ENCODE measurements at regions not wholly inside any gene's neighbourhood (a gene's known extent, or its start where the extent isn't known, plus 50 kb on each side); places are given as distances from the start of the nearest gene placed in this dataset.

DNA sequence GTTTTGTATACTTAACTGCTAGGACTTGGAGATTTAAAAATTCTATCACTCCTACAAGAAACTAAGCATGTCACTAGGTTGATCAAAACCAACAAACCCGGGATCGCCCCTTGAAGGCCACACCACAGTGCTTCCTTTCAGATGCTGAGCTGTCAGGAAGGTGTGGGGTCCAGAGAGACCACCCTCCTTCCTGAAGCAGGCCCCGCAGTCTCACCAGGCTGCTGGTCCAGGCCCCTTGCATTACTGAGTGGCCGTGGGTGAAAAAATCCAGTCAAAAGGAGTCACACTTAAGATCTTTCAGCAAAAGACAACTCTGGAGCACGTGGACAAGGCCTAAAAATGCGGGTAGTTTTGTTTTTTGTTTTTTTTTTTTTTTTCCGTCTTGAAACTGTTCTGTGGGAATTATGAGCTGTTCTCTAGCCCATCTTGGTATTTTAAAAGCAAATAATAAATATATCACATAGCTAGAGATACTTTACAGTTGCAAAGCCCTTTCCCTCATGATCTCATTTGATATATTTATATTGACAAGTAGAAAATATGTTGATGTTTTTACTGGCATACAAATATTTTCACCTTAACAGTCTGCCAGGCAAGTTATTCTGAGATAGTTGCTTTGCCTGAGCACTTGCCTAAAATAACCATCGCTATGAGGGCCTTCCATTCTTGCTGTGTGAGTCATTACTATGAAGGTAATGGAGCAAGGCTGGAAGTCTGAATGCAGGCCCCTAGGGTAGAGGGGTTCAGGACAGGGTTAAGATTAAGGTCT lies 73.1 kb upstream of the EDEM3 start:
- Histone ChIP-seq H3K27ac (ENCODE audit: low read depth, low read length) (peak overlapping the region; percentile 10; the same call in 1 of the 2 replicates), H4K20me1 (ENCODE audit: insufficient read depth) (no peaks in the 10 kb centered on the region), H3K9me2 (ENCODE audit: insufficient read depth) (no peaks in the 10 kb centered on the region), H2AFZ (ENCODE audit: low read depth, low read length, poor library complexity, severe bottlenecking) (peak overlapping the region; percentile 63), H3K9me3 (ENCODE audit: control insufficient read depth in 1 of 2, insufficient read depth in 1 of 2, low read depth in 1 of 2, low read length in 2 of 2) (no peaks in the 10 kb centered on the region), H3K27me3 (ENCODE audit: insufficient read depth, low read length) (no peaks in the 10 kb centered on the region), H3K79me2 (ENCODE audit: insufficient read depth, low read length) (no peaks in the 10 kb centered on the region), H3K4me1 (ENCODE audit: control insufficient read depth in 1 of 2, insufficient read depth in 2 of 2, low read length in 2 of 2) (peaks cover 11% of the 10 kb centered on the region in 2 experiments), H3K4me2 (ENCODE audit: low read length) (peak overlapping the region; percentile 31), H3K9ac (ENCODE audit: low read length) (no peak overlapping the region), H3K4me3 (replicated peaks in 1 of 2; ENCODE audit: low read depth in 1 of 2, low read length in 2 of 2) (no peak overlapping the region), H3K36me3 (ENCODE audit: control insufficient read depth in 1 of 2, insufficient read depth in 2 of 2, low read length in 2 of 2) (no peaks in the 10 kb centered on the region)
- ChIA-PET CTCF (no interaction called here), RAD21 (ENCODE audit: low non-redundant PET in 1 of 2, low total read pairs in 2 of 2, uncharacterized antibody in 2 of 2, unreplicated experiment in 2 of 2) (no interaction called here), POLR2A (no interaction called here)
- TF ChIP-seq TCF7L2 (IDR thresholded peaks at IDR 0.05; ENCODE audit: borderline replicate concordance, extremely low read depth, insufficient read depth, insufficient read length) (no peak), ELF1 (IDR thresholded peaks at IDR 0.05; ENCODE audit: borderline replicate concordance, low read depth) (no peak), JUND (IDR thresholded peaks at IDR 0.05) (peak; percentile 39; the same call in 1 of the 2 replicates), CEBPB (IDR thresholded peaks at IDR 0.05; ENCODE audit: low read depth) (no peak), EZH2phosphoT487 (IDR thresholded peaks at IDR 0.05; ENCODE audit: borderline replicate concordance) (no peak), SRF (IDR thresholded peaks at IDR 0.05; ENCODE audit: low read depth) (no peak), ZBTB33 (IDR thresholded peaks at IDR 0.05; ENCODE audit: extremely low read depth, insufficient replicate concordance, low read length) (no peak), EGR1 (IDR thresholded peaks at IDR 0.05; ENCODE audit: low read depth) (no peak), ZNF274 (IDR thresholded peaks at IDR 0.05; ENCODE audit: low read depth, low read length) (no peak), FOSL1 (IDR thresholded peaks at IDR 0.05; ENCODE audit: low read depth) (peak; percentile 42), POLR2AphosphoS5 (IDR thresholded peaks at IDR 0.05; ENCODE audit: low read depth, low read length) (no peak), SIN3A (IDR thresholded peaks at IDR 0.05; ENCODE audit: low read depth) (no peak), SP1 (IDR thresholded peaks at IDR 0.05; ENCODE audit: low read depth) (no peak), CBX3 (IDR thresholded peaks at IDR 0.05; ENCODE audit: low read depth) (0 out of 2 replicates have a peak, but pooled peaks have one; percentile 28)
- TF ChIP-seq, protein P1, sequence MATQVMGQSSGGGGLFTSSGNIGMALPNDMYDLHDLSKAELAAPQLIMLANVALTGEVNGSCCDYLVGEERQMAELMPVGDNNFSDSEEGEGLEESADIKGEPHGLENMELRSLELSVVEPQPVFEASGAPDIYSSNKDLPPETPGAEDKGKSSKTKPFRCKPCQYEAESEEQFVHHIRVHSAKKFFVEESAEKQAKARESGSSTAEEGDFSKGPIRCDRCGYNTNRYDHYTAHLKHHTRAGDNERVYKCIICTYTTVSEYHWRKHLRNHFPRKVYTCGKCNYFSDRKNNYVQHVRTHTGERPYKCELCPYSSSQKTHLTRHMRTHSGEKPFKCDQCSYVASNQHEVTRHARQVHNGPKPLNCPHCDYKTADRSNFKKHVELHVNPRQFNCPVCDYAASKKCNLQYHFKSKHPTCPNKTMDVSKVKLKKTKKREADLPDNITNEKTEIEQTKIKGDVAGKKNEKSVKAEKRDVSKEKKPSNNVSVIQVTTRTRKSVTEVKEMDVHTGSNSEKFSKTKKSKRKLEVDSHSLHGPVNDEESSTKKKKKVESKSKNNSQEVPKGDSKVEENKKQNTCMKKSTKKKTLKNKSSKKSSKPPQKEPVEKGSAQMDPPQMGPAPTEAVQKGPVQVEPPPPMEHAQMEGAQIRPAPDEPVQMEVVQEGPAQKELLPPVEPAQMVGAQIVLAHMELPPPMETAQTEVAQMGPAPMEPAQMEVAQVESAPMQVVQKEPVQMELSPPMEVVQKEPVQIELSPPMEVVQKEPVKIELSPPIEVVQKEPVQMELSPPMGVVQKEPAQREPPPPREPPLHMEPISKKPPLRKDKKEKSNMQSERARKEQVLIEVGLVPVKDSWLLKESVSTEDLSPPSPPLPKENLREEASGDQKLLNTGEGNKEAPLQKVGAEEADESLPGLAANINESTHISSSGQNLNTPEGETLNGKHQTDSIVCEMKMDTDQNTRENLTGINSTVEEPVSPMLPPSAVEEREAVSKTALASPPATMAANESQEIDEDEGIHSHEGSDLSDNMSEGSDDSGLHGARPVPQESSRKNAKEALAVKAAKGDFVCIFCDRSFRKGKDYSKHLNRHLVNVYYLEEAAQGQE (IDR thresholded peaks at IDR 0.05; ENCODE audit: low read depth) = no peak
- no TSS peak for BruUV-seq (replicated peaks)
- DNase-seq (ENCODE audit: low read depth, low spot score) (no peak), ATAC-seq (peak; percentile 70)
- intact Hi-C loops (cut with micrococcal nuclease) = no loop called here
